Activated CD8-positive, alpha-beta T cell treated with anti-CD3 and anti-CD28 coated beads for 36 hours (primary cell): ENCODE measurements at regions not wholly inside any gene's neighbourhood (a gene's known extent, or its start where the extent isn't known, plus 50 kb on each side); places are given as distances from the start of the nearest gene placed in this dataset.

ENCODE experiments used
- ATAC-seq: fragments of 200-7000 bp; cut with Tn5 transposase; one replicate; pipeline ENCODE4 v1.10.0; 2021; ENCODE audit warnings: mild to moderate bottlenecking, moderate library complexity
- CTCF ChIA-PET: fragments of 350-600 bp; sonication (Branson Sonifier 250); formaldehyde crosslinking; loops from one replicate; lab custom pipeline; 2021; ENCODE audit warnings: antibody characterized with exemption; lab: Charles Lee
- POLR2A ChIA-PET: fragments of 350-600 bp; sonication (Branson Sonifier 250); formaldehyde crosslinking; loops from one replicate; lab custom pipeline; 2021; ENCODE audit warnings: antibody characterized with exemption; lab: Charles Lee
- DNase-seq: peaks from one replicate; pipeline ENCODE4 v3.0.0-alpha.2; 2020
- H3K27ac Mint-ChIP-seq: one replicate; pipeline ENCODE4 v1.8.0; 2021; ENCODE audit warnings: mild to moderate bottlenecking, mixed read lengths
- H3K27me3 Mint-ChIP-seq: one replicate; pipeline ENCODE4 v1.8.0; 2021; ENCODE audit warnings: mixed read lengths
- H3K36me3 Mint-ChIP-seq: one replicate; pipeline ENCODE4 v1.8.0; 2021; ENCODE audit warnings: low read depth, mixed read lengths
- H3K4me1 Mint-ChIP-seq: one replicate; pipeline ENCODE4 v1.8.0; 2021; ENCODE audit warnings: low read depth, mixed read lengths
- H3K4me3 Mint-ChIP-seq: one replicate; pipeline ENCODE4 v1.8.0; 2021; ENCODE audit warnings: mild to moderate bottlenecking, moderate library complexity, mixed read lengths
- H3K9me3 Mint-ChIP-seq: one replicate; pipeline ENCODE4 v1.8.0; 2021; ENCODE audit warnings: mixed read lengths
- intact Hi-C: fragments of 100-400 bp; cut with micrococcal nuclease; formaldehyde crosslinking; loops from one replicate; pipeline ENCODE4 v1.10.0; 2022
- TF ChIP-seq, protein P1 (sequence below): fragments of 200-600 bp; IDR thresholded peaks from one replicate; pipeline ENCODE4 v1.8.0; 2022; ENCODE audit warnings: antibody characterized with exemption, mild to moderate bottlenecking

DNA sequence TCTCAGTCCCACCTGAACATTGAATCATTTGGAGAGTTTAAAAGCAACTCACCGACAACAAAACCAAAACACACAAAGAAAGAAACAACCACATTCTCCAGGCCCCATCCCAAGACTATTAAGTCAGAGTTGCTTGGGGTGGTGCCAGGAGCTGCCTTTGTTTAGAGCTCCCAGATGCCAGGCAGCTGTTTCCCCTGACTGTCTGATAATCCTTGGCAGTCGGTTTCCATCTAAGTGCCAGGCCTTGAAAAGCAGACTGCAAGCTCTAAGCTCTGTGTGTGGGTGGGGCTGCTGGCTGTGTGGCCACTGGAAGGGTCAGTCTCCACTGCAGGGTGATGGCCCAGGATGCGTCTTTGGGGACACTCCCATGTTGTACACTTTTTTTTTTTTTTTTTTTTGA, 255.3 kb upstream of the AGAP1 start:
- POLR2A ChIA-PET: no interaction called here
- no peak overlapping the region for H3K27ac Mint-ChIP-seq
- H3K9me3 Mint-ChIP-seq: no peaks in the 10 kb centered on the region
- CTCF ChIA-PET: no interaction called here
- ATAC-seq (no peak), DNase-seq (no peak)
- peaks cover 5% of the 10 kb centered on the region for H3K4me1 Mint-ChIP-seq
- peaks cover 14% of the 10 kb centered on the region for H3K27me3 Mint-ChIP-seq
- H3K36me3 Mint-ChIP-seq: no peaks in the 10 kb centered on the region
- intact Hi-C loops: no loop called here
- TF ChIP-seq, protein P1, sequence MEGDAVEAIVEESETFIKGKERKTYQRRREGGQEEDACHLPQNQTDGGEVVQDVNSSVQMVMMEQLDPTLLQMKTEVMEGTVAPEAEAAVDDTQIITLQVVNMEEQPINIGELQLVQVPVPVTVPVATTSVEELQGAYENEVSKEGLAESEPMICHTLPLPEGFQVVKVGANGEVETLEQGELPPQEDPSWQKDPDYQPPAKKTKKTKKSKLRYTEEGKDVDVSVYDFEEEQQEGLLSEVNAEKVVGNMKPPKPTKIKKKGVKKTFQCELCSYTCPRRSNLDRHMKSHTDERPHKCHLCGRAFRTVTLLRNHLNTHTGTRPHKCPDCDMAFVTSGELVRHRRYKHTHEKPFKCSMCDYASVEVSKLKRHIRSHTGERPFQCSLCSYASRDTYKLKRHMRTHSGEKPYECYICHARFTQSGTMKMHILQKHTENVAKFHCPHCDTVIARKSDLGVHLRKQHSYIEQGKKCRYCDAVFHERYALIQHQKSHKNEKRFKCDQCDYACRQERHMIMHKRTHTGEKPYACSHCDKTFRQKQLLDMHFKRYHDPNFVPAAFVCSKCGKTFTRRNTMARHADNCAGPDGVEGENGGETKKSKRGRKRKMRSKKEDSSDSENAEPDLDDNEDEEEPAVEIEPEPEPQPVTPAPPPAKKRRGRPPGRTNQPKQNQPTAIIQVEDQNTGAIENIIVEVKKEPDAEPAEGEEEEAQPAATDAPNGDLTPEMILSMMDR: no peak
- no peak overlapping the region for H3K4me3 Mint-ChIP-seq

DNA sequence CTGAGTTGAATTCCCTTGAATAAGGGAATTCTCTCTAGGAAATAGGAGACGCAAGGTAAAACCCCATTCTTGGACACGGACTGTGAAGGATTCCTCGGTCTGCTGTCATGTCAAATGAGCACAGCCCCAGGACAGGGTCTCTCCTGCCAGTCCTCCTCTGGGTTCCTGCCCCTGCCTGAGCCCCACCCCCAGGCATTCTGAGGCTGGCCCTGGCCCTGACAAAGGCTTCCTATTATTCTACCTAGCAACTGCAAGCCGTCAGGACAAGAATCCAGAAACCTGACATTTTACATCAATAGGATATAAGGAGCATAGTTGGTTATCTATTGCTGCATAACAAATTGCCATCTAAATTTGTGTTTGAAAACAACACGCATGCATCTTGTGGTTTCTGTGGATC, 253.3 kb upstream of the AGAP1 start:
- TF ChIP-seq, protein P1: no peak
- no peaks in the 10 kb centered on the region for H3K36me3 Mint-ChIP-seq
- CTCF ChIA-PET: no interaction called here
- peaks cover 14% of the 10 kb centered on the region for H3K27me3 Mint-ChIP-seq
- no peak overlapping the region for H3K27ac Mint-ChIP-seq
- peaks cover 5% of the 10 kb centered on the region for H3K4me1 Mint-ChIP-seq
- intact Hi-C loops: no loop called here
- ATAC-seq (no peak), DNase-seq (no peak)
- POLR2A ChIA-PET: no interaction called here
- no peak overlapping the region for H3K4me3 Mint-ChIP-seq
- no peaks in the 10 kb centered on the region for H3K9me3 Mint-ChIP-seq

DNA sequence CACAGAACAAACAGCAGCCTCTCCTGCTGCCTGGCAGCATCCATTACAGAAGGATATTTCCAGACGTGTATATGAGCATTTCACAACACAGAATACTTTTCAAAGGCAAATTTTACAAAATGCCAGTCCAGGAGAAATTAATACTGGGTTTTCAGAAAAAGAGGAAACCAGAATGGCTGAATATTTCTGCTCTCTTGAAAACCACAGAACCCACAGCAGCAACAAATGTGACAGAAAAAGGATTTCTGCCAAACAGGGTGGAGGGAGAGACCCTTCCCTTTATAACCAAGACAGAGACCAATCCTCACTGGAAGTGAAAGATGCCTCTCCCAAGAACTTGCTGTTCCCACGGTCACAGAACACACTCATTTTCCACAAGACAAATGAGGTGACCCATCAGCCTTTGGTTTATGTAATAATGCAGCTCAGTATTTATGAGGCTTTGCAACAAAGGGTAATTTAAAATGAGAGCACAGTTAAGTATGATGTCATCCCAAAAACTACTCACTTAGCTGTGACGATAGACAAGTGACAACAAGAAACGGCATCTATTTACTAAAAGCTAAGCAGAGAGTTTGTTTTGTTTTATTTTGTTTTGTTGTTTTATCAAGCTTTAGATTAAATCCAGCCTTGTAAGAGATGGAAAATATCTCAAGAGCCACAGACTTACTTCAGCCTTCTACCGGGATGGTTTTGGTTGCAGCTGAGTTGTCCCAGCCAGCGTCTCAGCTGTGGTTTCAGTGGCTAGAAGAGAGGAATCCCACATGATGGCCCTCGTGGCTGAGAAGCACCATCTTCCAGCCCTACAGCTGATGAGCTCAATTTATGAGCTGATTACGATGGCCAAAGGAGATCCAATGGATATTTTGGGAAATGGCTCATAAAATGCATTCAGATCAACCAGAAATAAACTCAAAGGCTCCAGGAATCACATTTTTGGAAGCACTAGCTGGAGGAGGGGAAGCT, 249.3 kb upstream of the AGAP1 start:
- ATAC-seq (no peak), DNase-seq (no peak)
- ChIA-PET CTCF (no interaction called here), POLR2A (no interaction called here)
- intact Hi-C loops: no loop called here
- H3K36me3 Mint-ChIP-seq: no peaks in the 10 kb centered on the region
- no peaks in the 10 kb centered on the region for H3K4me1 Mint-ChIP-seq
- H3K27me3 Mint-ChIP-seq: peaks cover 11% of the 10 kb centered on the region
- H3K9me3 Mint-ChIP-seq: no peaks in the 10 kb centered on the region
- no peak overlapping the region for H3K27ac Mint-ChIP-seq
- TF ChIP-seq, protein P1: no peak
- no peak overlapping the region for H3K4me3 Mint-ChIP-seq

DNA sequence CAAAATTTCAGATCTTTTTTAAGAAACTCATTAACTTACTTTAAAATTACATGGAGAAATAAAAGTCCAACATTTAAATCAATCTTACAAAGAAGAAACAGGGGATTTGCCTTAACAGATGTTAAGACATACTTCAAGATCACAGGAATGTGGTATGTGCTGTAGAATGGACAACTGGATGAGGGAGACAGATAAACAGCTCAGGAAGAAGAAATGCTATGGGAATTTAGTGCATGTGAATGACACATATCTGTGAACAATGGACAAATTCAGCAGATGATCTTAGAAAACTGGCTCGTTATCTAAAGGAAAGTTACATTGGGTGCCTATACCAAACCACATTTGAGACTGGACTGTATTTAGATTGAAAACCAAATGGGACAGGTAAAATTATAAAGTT, 246.8 kb upstream of the AGAP1 start:
- Mint-ChIP-seq H3K4me3 (no peak overlapping the region), H3K27me3 (peaks cover 9% of the 10 kb centered on the region), H3K36me3 (no peaks in the 10 kb centered on the region), H3K27ac (no peak overlapping the region), H3K9me3 (no peaks in the 10 kb centered on the region), H3K4me1 (no peaks in the 10 kb centered on the region)
- ChIA-PET CTCF (no interaction called here), POLR2A (no interaction called here)
- TF ChIP-seq, protein P1: no peak
- DNase-seq (no peak), ATAC-seq (no peak)
- intact Hi-C loops: no loop called here

DNA sequence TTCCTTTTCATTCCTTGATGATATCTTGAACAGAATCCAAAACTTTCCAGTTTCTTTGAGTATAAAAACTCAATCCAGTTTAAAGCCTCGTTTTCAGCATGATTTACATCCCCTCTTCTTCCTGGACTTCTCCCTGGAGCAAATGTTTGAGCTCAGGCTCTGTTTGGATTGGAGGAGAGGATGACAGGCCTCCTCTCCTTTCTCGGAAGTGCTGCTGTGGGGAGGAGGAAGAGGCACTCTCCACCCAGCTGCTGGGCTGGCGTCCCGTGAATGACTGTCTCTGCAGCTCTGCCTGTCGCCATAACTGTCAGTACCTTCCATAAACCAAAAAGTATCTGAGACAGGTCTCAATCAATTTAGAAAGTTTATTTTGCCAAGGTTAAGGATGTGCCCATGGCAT, 238.2 kb upstream of the AGAP1 start:
- no peak overlapping the region for H3K4me3 Mint-ChIP-seq
- no peaks in the 10 kb centered on the region for H3K9me3 Mint-ChIP-seq
- ChIA-PET CTCF (interaction anchor here (1.5 kb wide), 1 partner anchor 15 kb away, joined by 4 read pairs; no protein-coding TSS in a partner anchor), POLR2A (no interaction called here)
- ATAC-seq (no peak), DNase-seq (no peak)
- H3K27me3 Mint-ChIP-seq: peaks cover 35% of the 10 kb centered on the region
- TF ChIP-seq, protein P1: no peak
- H3K27ac Mint-ChIP-seq: no peak overlapping the region
- no peaks in the 10 kb centered on the region for H3K36me3 Mint-ChIP-seq
- intact Hi-C loops: no loop called here
- no peaks in the 10 kb centered on the region for H3K4me1 Mint-ChIP-seq
